NCI-H128 (cell line): ENCODE measurements at regions not wholly inside any gene's neighbourhood (a gene's known extent, or its start where the extent isn't known, plus 50 kb on each side); places are given as distances from the start of the nearest gene placed in this dataset.

ENCODE experiments used
- DNase-seq: peaks from one replicate; lab custom pipeline; 2025; ENCODE audit not compliant: unreplicated experiment; lab: John Stamatoyannopoulos, UW

- DNase-seq, result no peak
These were observed 528.8 kb downstream of the CMPK2 start for GRCh38 chr2:6336752-6337471.

DNA sequence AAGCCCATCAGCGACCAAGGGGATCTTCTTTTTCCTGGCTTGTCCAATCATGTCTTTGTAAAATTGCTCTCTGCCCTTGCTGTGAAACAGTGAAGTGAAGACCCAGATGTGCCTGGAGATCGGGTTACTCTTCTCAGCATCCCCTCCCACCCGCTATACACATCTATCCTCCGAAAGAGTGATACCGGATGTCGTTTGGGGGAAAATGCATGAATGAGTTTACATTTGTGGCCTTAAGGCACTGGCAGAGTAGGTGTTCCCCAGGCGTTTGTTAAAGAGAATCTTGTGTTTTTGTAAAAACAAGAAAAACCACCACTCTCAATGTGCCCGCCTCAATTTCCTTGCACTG is 528.3 kb downstream of the CMPK2 start:
- DNase-seq, result no peak

GRCh38 chr2:6341588-6342129 is 524.0 kb downstream of the CMPK2 start:
- no peak for DNase-seq

GRCh38 chr2:6342273-6342920 is 523.3 kb downstream of the CMPK2 start:
- no peak for DNase-seq

DNA sequence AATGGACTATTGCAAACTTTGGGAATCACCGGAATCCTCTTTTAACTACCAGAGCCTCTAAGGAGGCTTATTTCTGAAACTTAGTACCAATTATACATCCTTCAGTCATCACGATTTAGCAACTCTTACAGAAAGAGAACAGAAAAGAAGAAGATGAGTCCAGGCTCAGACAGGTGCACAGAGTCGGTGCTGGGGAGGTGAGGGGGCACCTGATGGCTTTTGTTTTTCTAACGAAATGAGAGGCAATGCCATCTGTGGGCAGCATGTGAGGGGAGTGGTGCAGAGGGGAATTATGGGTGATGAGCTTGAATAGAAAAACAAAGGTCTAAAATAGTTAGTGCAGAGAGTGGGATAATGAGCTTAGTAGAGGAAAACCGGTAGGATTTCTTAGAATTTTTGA is 522.6 kb downstream of the CMPK2 start:
- no peak for DNase-seq

- no peak for DNase-seq
These were observed 513.5 kb downstream of the CMPK2 start for GRCh38 chr2:6352247-6352646.

GRCh38 chr2:6352906-6353515 is 512.7 kb downstream of the CMPK2 start:
- DNase-seq, result no peak

- DNase-seq, result no peak
These were observed 512.0 kb downstream of the CMPK2 start for GRCh38 chr2:6353669-6354068.

GRCh38 chr2:6354546-6354945 is 511.2 kb downstream of the CMPK2 start:
- DNase-seq, result no peak

DNA sequence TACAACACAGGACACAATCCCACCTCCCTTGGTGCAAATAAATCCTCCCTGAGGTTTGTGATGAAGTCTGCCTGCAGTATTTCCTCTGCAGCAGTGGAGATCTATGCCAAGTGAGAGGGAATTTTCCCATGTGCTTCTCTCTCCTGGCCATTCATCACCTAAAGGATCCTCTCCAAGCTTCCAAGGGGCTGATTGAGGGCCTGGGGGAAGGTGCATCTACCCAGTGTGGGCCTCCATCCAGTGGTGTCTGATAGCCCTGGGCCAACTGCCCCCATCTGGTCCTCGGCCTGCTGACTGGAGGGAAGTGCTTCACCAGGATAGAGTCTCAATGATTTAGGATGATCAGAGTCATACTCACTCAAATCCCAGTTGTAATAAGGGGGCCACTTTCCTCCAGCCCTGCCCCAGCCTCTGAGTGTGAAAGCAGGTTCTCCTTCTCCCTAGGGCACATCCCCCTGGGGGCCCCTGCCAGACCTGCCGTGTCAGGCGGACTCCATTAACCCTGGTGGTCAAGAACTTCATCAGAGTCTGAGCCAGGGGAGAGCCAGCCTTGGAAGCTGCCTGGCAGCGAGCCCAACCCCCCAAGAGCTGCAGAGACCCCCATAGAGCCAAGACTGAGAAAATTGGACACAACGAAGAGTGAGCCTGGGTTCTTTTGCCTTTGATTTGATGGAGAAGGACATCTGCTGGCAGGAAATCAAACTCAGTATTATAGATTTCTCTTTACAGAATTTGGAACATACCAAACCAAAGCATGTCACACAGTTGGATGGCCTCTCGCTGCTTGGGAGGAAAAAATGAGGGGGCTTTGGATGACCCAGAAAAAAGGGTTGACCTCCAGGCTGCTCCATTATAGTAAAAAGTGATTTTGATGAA is 509.6 kb downstream of the CMPK2 start:
- no peak for DNase-seq

DNA sequence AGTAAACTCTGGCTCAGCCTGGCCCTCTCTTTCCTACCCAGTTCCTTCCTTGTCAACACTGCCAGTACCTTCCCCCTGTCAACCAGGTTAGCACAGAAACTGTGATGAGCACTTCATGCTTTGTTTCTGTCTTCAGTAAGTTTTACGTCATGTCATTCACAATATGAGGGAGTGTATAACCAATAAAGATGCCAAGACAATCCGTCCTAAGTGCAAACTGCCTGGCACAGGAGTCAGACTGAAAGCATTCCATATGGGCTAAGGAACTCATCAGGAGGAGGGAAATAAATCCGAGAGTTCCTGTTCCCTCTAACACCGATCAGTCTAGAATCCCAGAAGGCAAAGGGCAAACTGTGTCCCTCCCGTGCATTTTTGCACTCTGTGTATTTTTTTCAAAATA is 507.2 kb downstream of the CMPK2 start:
- no peak for DNase-seq

GRCh38 chr2:6358985-6359384 is 506.7 kb downstream of the CMPK2 start:
- DNase-seq, result no peak

GRCh38 chr2:6359964-6360363 is 505.7 kb downstream of the CMPK2 start:
- no peak for DNase-seq

DNA sequence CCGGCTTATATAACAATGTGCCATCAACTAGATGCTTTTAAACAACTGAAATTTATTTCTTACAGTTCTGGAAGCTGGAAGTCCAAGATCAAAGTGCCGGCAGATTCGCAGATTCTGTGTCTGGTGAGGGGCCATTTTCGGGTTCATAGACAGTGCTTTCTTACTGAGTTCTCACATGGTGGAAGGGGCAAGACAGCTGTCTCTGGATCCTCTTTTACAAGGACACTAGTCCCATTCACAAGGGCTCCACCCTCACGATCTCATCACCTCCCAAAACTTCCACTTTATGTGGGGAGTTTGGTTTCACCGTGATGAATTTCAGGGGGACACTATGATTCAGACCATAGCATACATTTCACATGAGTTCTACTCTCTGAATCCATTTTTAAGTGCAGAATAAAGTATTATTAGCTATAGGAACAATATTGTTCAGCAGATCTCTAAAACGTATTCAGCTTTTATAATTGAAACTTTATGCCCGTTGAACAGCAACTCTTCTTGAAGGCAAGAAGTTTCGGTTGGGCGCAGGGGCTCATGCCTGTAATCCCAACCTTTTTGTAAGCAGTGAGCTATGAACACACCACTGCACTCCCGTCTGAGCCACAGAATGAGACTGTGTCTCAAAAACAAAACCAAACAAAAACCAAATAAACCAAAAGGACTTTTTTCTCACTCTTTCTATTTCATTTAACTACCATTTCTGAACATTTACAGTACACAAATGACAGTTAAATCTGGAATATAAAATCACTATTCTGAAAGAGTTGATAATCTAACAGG is 502.8 kb downstream of the CMPK2 start:
- DNase-seq, result no peak

DNA sequence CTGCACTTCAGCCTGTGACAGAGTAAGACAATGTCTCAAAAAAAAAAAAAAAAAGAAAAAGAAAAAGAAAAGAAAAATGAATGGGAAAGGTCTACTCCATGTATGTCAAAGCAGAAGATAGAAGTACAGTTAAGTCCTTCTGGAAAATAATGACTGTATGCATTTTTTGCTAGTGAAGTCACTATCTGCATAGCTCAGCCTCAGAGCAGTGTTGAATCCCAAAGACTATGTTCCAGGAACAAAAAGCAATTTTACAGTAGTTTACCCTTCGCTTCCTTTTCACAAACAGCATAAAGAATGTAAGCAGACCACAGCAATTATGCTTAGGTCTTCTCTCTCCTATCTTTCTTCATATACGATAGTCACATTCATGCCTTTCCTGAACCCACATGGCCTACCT is 497.4 kb downstream of the CMPK2 start:
- no peak for DNase-seq

- no peak for DNase-seq
These were observed 496.4 kb downstream of the CMPK2 start for GRCh38 chr2:6369266-6369665.

DNA sequence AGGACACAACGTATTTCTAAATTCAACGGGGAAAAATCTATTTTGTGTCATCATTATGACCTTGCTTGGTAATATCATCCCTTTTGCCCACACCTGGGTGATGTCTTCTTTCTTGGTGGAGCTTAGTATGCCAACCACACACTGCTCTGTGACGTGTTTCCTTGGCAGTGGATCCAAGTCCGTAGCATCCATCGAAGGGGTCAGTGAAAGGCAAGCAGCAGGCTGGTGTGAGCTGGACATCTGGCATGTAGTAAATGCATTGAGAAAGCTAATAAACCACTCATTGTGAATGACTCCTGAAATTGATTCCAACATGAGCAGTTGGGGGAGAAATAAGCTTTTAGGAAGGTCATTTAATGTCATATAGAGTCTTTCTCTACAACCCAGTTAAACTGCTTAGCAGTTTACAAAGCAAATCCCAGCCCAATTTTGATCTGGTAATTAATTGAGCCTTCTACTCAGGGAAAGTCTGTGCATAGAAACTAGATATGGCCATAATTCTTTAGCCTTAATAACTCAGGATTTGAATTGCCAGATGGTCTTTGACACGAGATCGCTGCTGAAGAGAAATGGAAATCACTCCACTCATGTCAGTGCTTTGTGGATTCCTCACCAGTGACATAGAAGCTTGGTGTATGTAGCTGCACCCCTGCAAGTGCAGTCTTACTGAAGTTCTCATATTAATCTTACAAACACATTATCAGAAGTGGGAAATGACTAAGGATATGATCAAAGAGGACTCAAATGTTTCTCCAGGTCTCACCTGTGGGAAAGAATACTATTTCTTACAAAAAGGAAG is 494.8 kb downstream of the CMPK2 start:
- DNase-seq, result no peak

DNA sequence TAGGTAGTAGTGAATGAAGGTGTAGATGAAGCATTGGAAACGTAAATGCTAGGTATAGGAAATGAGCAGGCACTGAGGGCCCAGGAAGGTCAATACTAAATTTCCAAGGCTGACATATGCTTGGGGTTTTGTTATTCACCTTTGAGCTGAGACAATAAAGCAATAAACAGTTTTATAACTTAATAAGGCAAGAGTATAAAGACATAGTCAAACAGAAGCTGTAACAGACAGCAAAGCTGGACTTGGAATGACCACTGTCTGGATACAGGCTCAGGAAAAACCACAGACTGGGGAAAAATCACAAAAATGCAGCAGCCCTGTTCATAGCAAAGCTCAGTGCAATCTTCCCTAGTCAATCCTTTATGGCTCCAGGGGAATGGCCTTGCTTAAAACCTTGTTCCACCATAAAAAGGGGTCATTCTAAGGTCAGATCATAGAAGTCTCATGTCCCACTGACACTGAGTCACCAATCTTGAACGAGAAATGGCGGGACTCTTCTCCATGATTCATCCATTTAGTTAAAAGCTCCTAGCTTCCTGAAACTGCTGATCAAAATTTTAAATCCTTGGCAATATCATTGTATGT is 493.3 kb downstream of the CMPK2 start:
- no peak for DNase-seq

- DNase-seq, result no peak
These were observed 484.4 kb downstream of the CMPK2 start for GRCh38 chr2:6381326-6381725.
